ENCODE measurements at regions not wholly inside any gene's neighbourhood (a gene's known extent, or its start where the extent isn't known, plus 50 kb on each side); places are given as distances from the start of the nearest gene placed in this dataset.

GRCh38 chr17:33786478-33786877, 468.6 kb upstream of the CCL2 start:
- Histone ChIP-seq H3K4me3 (ENCODE audit: low read depth, low read length, poor library complexity, severe bottlenecking) (no peak overlapping the region), H3K9me3 (ENCODE audit: low read depth, low read length, poor library complexity, severe bottlenecking) (no peaks in the 10 kb centered on the region), H3K27me3 (replicated peaks; ENCODE audit: insufficient read depth, low read depth, low read length, poor library complexity) (no peaks in the 10 kb centered on the region), H3K27ac (ENCODE audit: low read depth, low read length, poor library complexity, severe bottlenecking) (no peak overlapping the region), H3K36me3 (ENCODE audit: insufficient read depth, low read length, poor library complexity, severe bottlenecking) (no peaks in the 10 kb centered on the region), H3K4me1 (ENCODE audit: insufficient read depth, low read length, poor library complexity, severe bottlenecking) (no peaks in the 10 kb centered on the region)
- CTCF ChIA-PET, result no interaction called here
- POLR2A ChIA-PET (ENCODE audit: low non-redundant PET), result no interaction called here
- intact Hi-C loops (cut with micrococcal nuclease; ENCODE audit: unreplicated experiment), result no loop called here
- TF ChIP-seq, protein P1, sequence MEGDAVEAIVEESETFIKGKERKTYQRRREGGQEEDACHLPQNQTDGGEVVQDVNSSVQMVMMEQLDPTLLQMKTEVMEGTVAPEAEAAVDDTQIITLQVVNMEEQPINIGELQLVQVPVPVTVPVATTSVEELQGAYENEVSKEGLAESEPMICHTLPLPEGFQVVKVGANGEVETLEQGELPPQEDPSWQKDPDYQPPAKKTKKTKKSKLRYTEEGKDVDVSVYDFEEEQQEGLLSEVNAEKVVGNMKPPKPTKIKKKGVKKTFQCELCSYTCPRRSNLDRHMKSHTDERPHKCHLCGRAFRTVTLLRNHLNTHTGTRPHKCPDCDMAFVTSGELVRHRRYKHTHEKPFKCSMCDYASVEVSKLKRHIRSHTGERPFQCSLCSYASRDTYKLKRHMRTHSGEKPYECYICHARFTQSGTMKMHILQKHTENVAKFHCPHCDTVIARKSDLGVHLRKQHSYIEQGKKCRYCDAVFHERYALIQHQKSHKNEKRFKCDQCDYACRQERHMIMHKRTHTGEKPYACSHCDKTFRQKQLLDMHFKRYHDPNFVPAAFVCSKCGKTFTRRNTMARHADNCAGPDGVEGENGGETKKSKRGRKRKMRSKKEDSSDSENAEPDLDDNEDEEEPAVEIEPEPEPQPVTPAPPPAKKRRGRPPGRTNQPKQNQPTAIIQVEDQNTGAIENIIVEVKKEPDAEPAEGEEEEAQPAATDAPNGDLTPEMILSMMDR (conservative IDR thresholded peaks at IDR 0.05; ENCODE audit: low read depth, low read length), result no peak
- no peak for TF ChIP-seq EZH2 (IDR thresholded peaks at IDR 0.05; ENCODE audit: borderline replicate concordance, low read depth, low read length, poor library complexity, severe bottlenecking)
- BruUV-seq (replicated peaks), result no TSS peak
- DNase-seq (ENCODE audit: low spot score), result no peak

- TF ChIP-seq EZH2 (IDR thresholded peaks at IDR 0.05; ENCODE audit: borderline replicate concordance, low read depth, low read length, poor library complexity, severe bottlenecking), result no peak
- TF ChIP-seq, protein P1 (conservative IDR thresholded peaks at IDR 0.05; ENCODE audit: low read depth, low read length), result no peak
- POLR2A ChIA-PET (ENCODE audit: low non-redundant PET), result no interaction called here
These were observed 465.4 kb upstream of the CCL2 start for GRCh38 chr17:33789658-33790057.

GRCh38 chr17:33797181-33797580, 457.9 kb upstream of the CCL2 start:
- intact Hi-C loops (cut with micrococcal nuclease; ENCODE audit: unreplicated experiment), result no loop called here
- Histone ChIP-seq H3K4me1 (ENCODE audit: insufficient read depth, low read length, poor library complexity, severe bottlenecking) (no peaks in the 10 kb centered on the region), H3K27ac (ENCODE audit: low read depth, low read length, poor library complexity, severe bottlenecking) (no peak overlapping the region), H3K9me3 (ENCODE audit: low read depth, low read length, poor library complexity, severe bottlenecking) (no peaks in the 10 kb centered on the region), H3K36me3 (ENCODE audit: insufficient read depth, low read length, poor library complexity, severe bottlenecking) (no peaks in the 10 kb centered on the region), H3K27me3 (replicated peaks; ENCODE audit: insufficient read depth, low read depth, low read length, poor library complexity) (peaks cover 8% of the 10 kb centered on the region), H3K4me3 (ENCODE audit: low read depth, low read length, poor library complexity, severe bottlenecking) (no peak overlapping the region)
- no TSS peak for BruUV-seq (replicated peaks)
- POLR2A ChIA-PET (ENCODE audit: low non-redundant PET), result no interaction called here
- no peak for DNase-seq (ENCODE audit: low spot score)
- TF ChIP-seq, protein P1 (conservative IDR thresholded peaks at IDR 0.05; ENCODE audit: low read depth, low read length), result no peak
- TF ChIP-seq EZH2 (IDR thresholded peaks at IDR 0.05; ENCODE audit: borderline replicate concordance, low read depth, low read length, poor library complexity, severe bottlenecking), result no peak
- CTCF ChIA-PET, result no interaction called here

More at GRCh38 chr17:33789658-33790057, 465.4 kb upstream of the CCL2 start:
- CTCF ChIA-PET, result no interaction called here
- H3K27ac ChIP-seq (ENCODE audit: low read depth, low read length, poor library complexity, severe bottlenecking), result no peak overlapping the region
- BruUV-seq (replicated peaks), result no TSS peak
- no peaks in the 10 kb centered on the region for H3K4me1 ChIP-seq (ENCODE audit: insufficient read depth, low read length, poor library complexity, severe bottlenecking)
- H3K9me3 ChIP-seq (ENCODE audit: low read depth, low read length, poor library complexity, severe bottlenecking), result no peaks in the 10 kb centered on the region
- no peaks in the 10 kb centered on the region for H3K27me3 ChIP-seq (replicated peaks; ENCODE audit: insufficient read depth, low read depth, low read length, poor library complexity)
- no peak for DNase-seq (ENCODE audit: low spot score)
- intact Hi-C loops (cut with micrococcal nuclease; ENCODE audit: unreplicated experiment), result no loop called here
- no peaks in the 10 kb centered on the region for H3K36me3 ChIP-seq (ENCODE audit: insufficient read depth, low read length, poor library complexity, severe bottlenecking)
- no peak overlapping the region for H3K4me3 ChIP-seq (ENCODE audit: low read depth, low read length, poor library complexity, severe bottlenecking)
